H1 (cell line): ENCODE measurements at regions not wholly inside any gene's neighbourhood (a gene's known extent, or its start where the extent isn't known, plus 50 kb on each side); places are given as distances from the start of the nearest gene placed in this dataset.

Experiments used
- E2F6 ChIP-seq: IDR thresholded peaks from 2 replicates; pipeline ENCODE4 v1.6.1; 2012; ENCODE audit warnings: inconsistent platforms
- NANOG ChIP-seq: IDR thresholded peaks from 2 replicates; pipeline ENCODE4 v1.6.1; 2011; ENCODE audit warnings: low read length, low read depth, mild to moderate bottlenecking, inconsistent platforms; ENCODE audit not compliant: insufficient read depth, poor library complexity, severe bottlenecking
- NRF1 ChIP-seq: IDR thresholded peaks from 2 replicates; pipeline ENCODE4 v1.6.1; 2011; ENCODE audit warnings: mild to moderate bottlenecking, low read depth, low read length, improper control_type of control experiment

DNA sequence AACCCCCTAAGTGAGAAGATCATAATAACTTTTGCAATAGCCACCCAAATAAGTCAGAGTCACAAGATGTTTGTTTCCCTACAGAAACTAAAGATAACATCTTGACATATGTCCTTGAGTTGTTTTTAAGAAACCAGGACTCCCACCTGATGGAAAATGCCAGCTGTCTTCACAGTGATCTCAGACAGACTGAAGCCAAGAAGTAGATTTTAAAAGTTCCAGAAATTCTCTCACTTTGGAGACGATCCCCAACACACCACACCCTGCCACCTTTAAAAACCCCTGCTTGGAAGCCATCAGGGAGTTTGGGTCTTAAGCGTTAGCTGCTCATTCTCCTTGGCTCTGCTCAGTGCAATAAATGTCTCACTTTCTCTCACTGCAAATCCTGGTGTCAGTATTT, 63.0 kb downstream of the GPR6 start (continued):
- TF ChIP-seq NANOG (no peak), E2F6 (no peak), NRF1 (no peak)
